Ectodermal cell (in vitro differentiated cells): ENCODE measurements at regions not wholly inside any gene's neighbourhood (a gene's known extent, or its start where the extent isn't known, plus 50 kb on each side); places are given as distances from the start of the nearest gene placed in this dataset.

Source experiments
- H3K27ac ChIP-seq: 2 replicates; pipeline ENCODE4 v1.7.0; 2013; ENCODE audit warnings: mild to moderate bottlenecking, low read depth, low read length; ENCODE audit not compliant: insufficient read depth, poor library complexity, severe bottlenecking
- H3K27me3 ChIP-seq: 2 replicates; pipeline ENCODE4 v1.7.0; 2013; ENCODE audit warnings: mild to moderate bottlenecking, low read length; ENCODE audit not compliant: insufficient read depth, control insufficient read depth, poor library complexity, severe bottlenecking
- H3K36me3 ChIP-seq: one replicate; pipeline ENCODE4 v1.7.0; 2013; ENCODE audit warnings: low read length; ENCODE audit not compliant: control insufficient read depth, insufficient read depth
- H3K4me1 ChIP-seq: one replicate; pipeline ENCODE4 v1.7.0; 2013; ENCODE audit warnings: low read length; ENCODE audit not compliant: control insufficient read depth, insufficient read depth
- H3K4me3 ChIP-seq: 2 replicates; pipeline ENCODE4 v1.7.0; 2013; ENCODE audit warnings: low read depth, low read length, control low read depth; ENCODE audit not compliant: insufficient read depth
- H3K9me3 ChIP-seq: 2 replicates; pipeline ENCODE4 v1.7.0; 2013; ENCODE audit warnings: mild to moderate bottlenecking, low read length, moderate library complexity; ENCODE audit not compliant: control insufficient read depth
- WGBS, 2 experiments: methylation state at CpG; one replicate each; pipeline ENCODE4 v1.1.7; 2013; ENCODE audit warnings: missing lambda C conversion rate in 2 of 2; 5-methylcytosine and 5-hydroxymethylcytosine counted together

GRCh38 chr5:18807256-18808149 is 1173.2 kb downstream of the TAF11L14 start:
- Histone ChIP-seq H3K9me3 (no peaks in the 10 kb centered on the region), H3K4me1 (no peaks in the 10 kb centered on the region), H3K27me3 (no peaks in the 10 kb centered on the region), H3K4me3 (no peak overlapping the region), H3K27ac (no peak overlapping the region), H3K36me3 (no peaks in the 10 kb centered on the region)
- WGBS, 2 experiments = 91% methylated on average over 9 to 10 of the region's 10 CpGs

- WGBS, 2 experiments = 76 to 77% methylated on average over 4 of the region's 4 CpGs
- no peaks in the 10 kb centered on the region for H3K9me3 ChIP-seq
- no peak overlapping the region for H3K4me3 ChIP-seq
- H3K4me1 ChIP-seq = no peaks in the 10 kb centered on the region
- H3K36me3 ChIP-seq = no peaks in the 10 kb centered on the region
- no peak overlapping the region for H3K27ac ChIP-seq
- H3K27me3 ChIP-seq = no peaks in the 10 kb centered on the region
Measured at GRCh38 chr5:18811661-18812060, 1176.3 kb downstream of the CDH18 start.

- no peaks in the 10 kb centered on the region for H3K4me1 ChIP-seq
- WGBS, 2 experiments = 91 to 92% methylated on average over 1 of the region's 1 CpG
- H3K4me3 ChIP-seq = no peak overlapping the region
- H3K9me3 ChIP-seq = no peaks in the 10 kb centered on the region
- no peaks in the 10 kb centered on the region for H3K27me3 ChIP-seq
- no peak overlapping the region for H3K27ac ChIP-seq
- no peaks in the 10 kb centered on the region for H3K36me3 ChIP-seq
Measured at GRCh38 chr5:18828351-18828750, 1159.6 kb downstream of the CDH18 start.

- no peaks in the 10 kb centered on the region for H3K9me3 ChIP-seq
- WGBS, 2 experiments = 90 to 99% methylated on average over 3 of the region's 3 CpGs
- no peaks in the 10 kb centered on the region for H3K36me3 ChIP-seq
- no peaks in the 10 kb centered on the region for H3K27me3 ChIP-seq
- no peak overlapping the region for H3K4me3 ChIP-seq
- H3K27ac ChIP-seq = no peak overlapping the region
- no peaks in the 10 kb centered on the region for H3K4me1 ChIP-seq
Measured at GRCh38 chr5:18829539-18829938, 1158.5 kb downstream of the CDH18 start.

DNA sequence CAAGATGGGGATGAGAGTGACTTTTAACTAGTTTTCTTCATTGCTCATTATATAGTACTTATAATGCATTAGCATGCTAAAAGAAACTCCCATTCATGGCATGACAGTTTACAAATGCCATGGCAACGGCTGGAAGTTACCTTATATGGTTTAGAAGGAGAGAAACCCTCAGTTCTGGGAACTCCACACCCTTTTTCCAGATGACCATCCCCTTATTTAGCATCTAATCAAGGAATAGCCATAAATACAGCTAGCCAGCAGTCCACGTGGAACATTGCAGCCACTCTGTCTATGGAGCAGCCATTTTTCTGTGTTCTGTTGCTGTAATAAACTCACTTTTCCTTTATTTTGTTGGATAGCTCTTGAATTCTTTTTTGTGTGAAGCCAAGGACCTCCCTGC is 1137.8 kb downstream of the CDH18 start:
- H3K27me3 ChIP-seq = no peaks in the 10 kb centered on the region
- no peak overlapping the region for H3K27ac ChIP-seq
- H3K4me3 ChIP-seq = no peak overlapping the region
- H3K36me3 ChIP-seq = no peaks in the 10 kb centered on the region
- H3K9me3 ChIP-seq = no peaks in the 10 kb centered on the region
- no peaks in the 10 kb centered on the region for H3K4me1 ChIP-seq
- WGBS, 2 experiments = 88 to 98% methylated on average over 2 of the region's 2 CpGs

DNA sequence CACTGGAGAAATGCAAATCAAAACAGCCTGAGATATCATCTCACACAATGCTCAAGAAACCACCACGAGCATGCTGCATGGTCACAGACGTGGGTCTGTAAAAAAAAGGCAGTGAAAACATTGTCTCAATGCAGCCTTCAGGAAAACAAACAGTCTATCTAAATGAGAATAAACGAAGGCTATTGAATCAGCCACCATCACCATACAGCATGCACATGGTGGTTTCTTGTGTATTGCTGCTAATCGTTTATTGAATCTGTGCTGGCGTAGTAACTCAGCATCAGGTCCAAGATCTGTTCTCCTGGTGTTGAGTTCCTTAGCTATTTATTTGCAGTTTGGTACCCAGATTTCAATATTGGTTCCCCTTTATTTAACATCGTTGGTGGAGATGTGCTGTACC is 1115.0 kb downstream of the CDH18 start:
- Histone ChIP-seq H3K27me3 (no peaks in the 10 kb centered on the region), H3K4me3 (no peak overlapping the region), H3K4me1 (no peaks in the 10 kb centered on the region), H3K27ac (no peak overlapping the region), H3K36me3 (no peaks in the 10 kb centered on the region), H3K9me3 (no peaks in the 10 kb centered on the region)
- WGBS, 2 experiments = 81 to 90% methylated on average over 5 to 6 of the region's 6 CpGs

DNA sequence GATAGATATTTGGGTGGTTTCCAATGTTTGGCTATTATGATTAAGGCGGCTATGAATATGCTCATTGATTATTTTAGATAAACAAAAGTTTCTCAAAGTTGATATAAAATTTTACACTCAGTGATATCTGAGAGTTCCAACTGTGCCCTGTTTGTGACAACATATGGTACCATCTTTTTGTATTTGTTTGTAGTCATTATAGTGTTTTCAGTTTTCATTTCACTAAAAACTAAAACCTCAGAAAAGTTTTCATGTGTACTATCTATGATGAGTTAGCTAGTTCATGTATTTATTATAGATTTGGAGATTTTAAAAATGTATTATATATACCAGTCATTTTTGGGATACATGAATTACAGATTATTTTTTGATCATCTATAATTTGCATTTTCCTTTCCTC is 1111.4 kb downstream of the CDH18 start:
- no peak overlapping the region for H3K27ac ChIP-seq
- H3K36me3 ChIP-seq = no peaks in the 10 kb centered on the region
- 100% methylated on average over 1 of the region's 1 CpG; no CpG with 5 or more reads in 1 of the 2 experiments for WGBS, 2 experiments
- no peaks in the 10 kb centered on the region for H3K9me3 ChIP-seq
- H3K4me3 ChIP-seq = no peak overlapping the region
- no peaks in the 10 kb centered on the region for H3K27me3 ChIP-seq
- no peaks in the 10 kb centered on the region for H3K4me1 ChIP-seq

DNA sequence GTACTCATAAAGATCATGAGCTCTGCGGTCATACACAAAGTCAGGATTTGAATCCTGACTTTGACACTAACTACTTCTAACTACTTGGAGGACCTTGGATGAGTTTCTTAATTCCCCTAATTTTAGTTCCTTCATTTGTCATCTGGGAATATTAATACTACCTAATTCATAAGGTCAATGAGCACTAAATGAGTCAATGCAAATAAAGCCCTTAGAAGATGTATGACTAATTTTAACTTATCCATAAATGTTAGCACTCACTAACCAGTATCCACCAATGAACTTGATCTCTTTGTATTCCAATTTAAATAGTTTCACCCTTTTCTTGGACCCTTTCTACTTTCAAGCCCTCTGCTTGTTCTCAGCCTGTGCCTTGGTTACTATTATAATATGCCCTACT is 1106.4 kb downstream of the CDH18 start:
- Histone ChIP-seq H3K27ac (no peak overlapping the region), H3K9me3 (no peaks in the 10 kb centered on the region), H3K36me3 (no peaks in the 10 kb centered on the region), H3K4me1 (no peaks in the 10 kb centered on the region), H3K4me3 (no peak overlapping the region), H3K27me3 (no peaks in the 10 kb centered on the region)
- 95 to 100% methylated on average over 1 of the region's 1 CpG for WGBS, 2 experiments

GRCh38 chr5:18882154-18882553 is 1105.8 kb downstream of the CDH18 start:
- Histone ChIP-seq H3K4me1 (no peaks in the 10 kb centered on the region), H3K4me3 (no peak overlapping the region), H3K27me3 (no peaks in the 10 kb centered on the region), H3K36me3 (no peaks in the 10 kb centered on the region), H3K9me3 (no peaks in the 10 kb centered on the region), H3K27ac (no peak overlapping the region)
- 97 to 100% methylated on average over 1 to 2 of the region's 3 CpGs for WGBS, 2 experiments

DNA sequence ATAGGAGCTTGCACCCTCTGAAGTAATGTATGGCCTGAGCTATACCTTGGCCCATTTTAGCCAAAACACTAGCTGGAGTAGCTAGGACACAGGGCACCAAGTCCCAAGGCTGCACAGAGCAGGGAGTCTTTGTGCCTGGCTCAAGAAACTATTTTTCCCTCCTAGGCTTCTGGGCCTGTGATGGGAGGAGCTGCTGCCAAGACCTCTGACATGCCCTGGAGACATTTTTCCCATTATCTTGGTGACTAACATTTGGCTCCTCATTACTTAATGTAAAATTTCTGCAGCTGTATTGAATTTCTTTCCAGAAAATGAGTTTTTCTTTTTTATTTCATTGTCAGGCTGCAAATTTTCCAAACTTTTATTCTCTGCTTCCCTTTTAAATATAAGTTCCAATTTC is 1099.2 kb downstream of the CDH18 start:
- Histone ChIP-seq H3K4me3 (no peak overlapping the region), H3K36me3 (no peaks in the 10 kb centered on the region)

More for the DNA sequence above, 1099.2 kb downstream of the CDH18 start:
- Histone ChIP-seq H3K9me3 (no peaks in the 10 kb centered on the region), H3K4me1 (no peaks in the 10 kb centered on the region), H3K27me3 (no peaks in the 10 kb centered on the region), H3K27ac (no peak overlapping the region)
